Ovary (tissue), 7 donors: ENCODE measurements at regions not wholly inside any gene's neighbourhood (a gene's known extent, or its start where the extent isn't known, plus 50 kb on each side); places are given as distances from the start of the nearest gene placed in this dataset.

Source experiments
- DNase-seq, 5 donors: peaks; one replicate each; pipeline ENCODE4 v3.0.0-alpha.2; 2019 to 2020
- H3K27ac ChIP-seq, 2 donors: fragments of 200-600 bp; one replicate each; pipeline versions ENCODE4 v1.5.1 to v1.8.0; 2019 to 2022
- H3K27me3 ChIP-seq: fragments of 200-600 bp; one replicate; pipeline ENCODE4 v1.8.0; 2022
- H3K36me3 ChIP-seq: fragments of 200-600 bp; sonication (generic); one replicate; pipeline ENCODE4 v1.5.1; 2019
- H3K4me1 ChIP-seq: one replicate; pipeline ENCODE4 v1.8.1; 2013; ENCODE audit warnings: mild to moderate bottlenecking, moderate library complexity; ENCODE audit not compliant: insufficient read depth
- H3K4me3 ChIP-seq: fragments of 200-600 bp; sonication (generic); one replicate; pipeline ENCODE4 v1.5.1; 2017
- H3K9me3 ChIP-seq, 2 donors: fragments of 200-600 bp in 1 of 2; sonication (generic) in 1 of 2; one replicate each; pipeline versions ENCODE4 v1.5.1 to v1.8.1; 2013 to 2019; ENCODE audit warnings: mild to moderate bottlenecking in 1 of 2, moderate library complexity in 1 of 2
- EP300 ChIP-seq: sonication (generic); formaldehyde crosslinking; IDR thresholded peaks from one replicate; pipeline ENCODE4 v1.6.1; 2017; ENCODE audit warnings: antibody characterized with exemption
- POLR2A ChIP-seq: fragments of 450-650 bp; IDR thresholded peaks from one replicate; pipeline ENCODE4 v1.6.1; 2017; ENCODE audit warnings: antibody characterized with exemption, mild to moderate bottlenecking, moderate library complexity
- WGBS, 3 donors: extraction: QIAGEN DNeasy Blood & Tissue Kit in 1 of 3; methylation state at CpG; one replicate each; pipeline versions ENCODE4 v1.1.5 to v1.1.7; 2013 to 2017; 5-methylcytosine and 5-hydroxymethylcytosine counted together
- intact Hi-C, 4 donors: fragments of 100-400 bp; cut with DNase I; formaldehyde crosslinking; loops; one replicate each; pipeline versions ENCODE4 v1.11.0 to v1.15.1; 2022 to 2023
- TF ChIP-seq, protein P1 (sequence below), 3 donors: fragments of 450-650 bp in 2 of 3; fragments of 200-600 bp in 1 of 3; IDR thresholded peaks; one replicate each; pipeline versions ENCODE4 v1.5.1 to v1.8.0; 2016 to 2022; ENCODE audit warnings: antibody characterized with exemption in 3 of 3, mild to moderate bottlenecking in 1 of 3
- donor health status: DM: no; HTN: no; CAD: no; lungs with moderate emphysema.
- donor health status: DM: no; HTN: no; CAD: no.
- donor health status: Bipolar disorder and iron deficiency.
- donor health status: DM: no; HTN: no; CAD: no.
- donor health status: DM: yes; HTN: yes; CAD: no.

DNA sequence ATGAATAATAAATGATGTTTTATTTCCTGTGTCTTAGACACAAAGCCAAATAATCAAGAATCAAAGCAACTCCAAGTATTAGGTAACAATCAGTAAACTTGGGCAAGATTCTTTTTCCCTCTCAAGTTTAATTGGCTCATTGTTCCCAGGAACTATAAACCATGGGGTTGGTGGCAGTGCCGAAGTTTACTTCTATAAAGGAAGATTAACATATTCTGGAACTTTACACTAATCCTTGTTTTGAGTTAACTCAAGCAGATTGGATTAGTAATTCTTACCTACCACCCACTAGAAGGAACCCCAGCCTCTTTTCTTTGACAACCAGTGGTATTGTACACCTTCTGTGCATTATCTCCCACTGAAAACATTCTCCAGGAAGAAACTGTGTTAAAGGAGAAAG lies 197.1 kb downstream of the EXOC5 start:
- WGBS, 3 donors, result 67 to 86% (median 69%) methylated on average over 1 of the region's 1 CpG
- Histone ChIP-seq H3K4me1 (no peaks in the 10 kb centered on the region), H3K27me3 (no peaks in the 10 kb centered on the region), H3K27ac (no peak overlapping the region), H3K36me3 (no peaks in the 10 kb centered on the region), H3K9me3 (no peaks in the 10 kb centered on the region), H3K4me3 (no peak overlapping the region)
- TF ChIP-seq POLR2A, result no peak
- TF ChIP-seq EP300, result no peak
- TF ChIP-seq, protein P1, sequence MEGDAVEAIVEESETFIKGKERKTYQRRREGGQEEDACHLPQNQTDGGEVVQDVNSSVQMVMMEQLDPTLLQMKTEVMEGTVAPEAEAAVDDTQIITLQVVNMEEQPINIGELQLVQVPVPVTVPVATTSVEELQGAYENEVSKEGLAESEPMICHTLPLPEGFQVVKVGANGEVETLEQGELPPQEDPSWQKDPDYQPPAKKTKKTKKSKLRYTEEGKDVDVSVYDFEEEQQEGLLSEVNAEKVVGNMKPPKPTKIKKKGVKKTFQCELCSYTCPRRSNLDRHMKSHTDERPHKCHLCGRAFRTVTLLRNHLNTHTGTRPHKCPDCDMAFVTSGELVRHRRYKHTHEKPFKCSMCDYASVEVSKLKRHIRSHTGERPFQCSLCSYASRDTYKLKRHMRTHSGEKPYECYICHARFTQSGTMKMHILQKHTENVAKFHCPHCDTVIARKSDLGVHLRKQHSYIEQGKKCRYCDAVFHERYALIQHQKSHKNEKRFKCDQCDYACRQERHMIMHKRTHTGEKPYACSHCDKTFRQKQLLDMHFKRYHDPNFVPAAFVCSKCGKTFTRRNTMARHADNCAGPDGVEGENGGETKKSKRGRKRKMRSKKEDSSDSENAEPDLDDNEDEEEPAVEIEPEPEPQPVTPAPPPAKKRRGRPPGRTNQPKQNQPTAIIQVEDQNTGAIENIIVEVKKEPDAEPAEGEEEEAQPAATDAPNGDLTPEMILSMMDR (IDR thresholded peaks at IDR 0.05), result no peak
- intact Hi-C loops, result no loop called here
- DNase-seq, result no peak

DNA sequence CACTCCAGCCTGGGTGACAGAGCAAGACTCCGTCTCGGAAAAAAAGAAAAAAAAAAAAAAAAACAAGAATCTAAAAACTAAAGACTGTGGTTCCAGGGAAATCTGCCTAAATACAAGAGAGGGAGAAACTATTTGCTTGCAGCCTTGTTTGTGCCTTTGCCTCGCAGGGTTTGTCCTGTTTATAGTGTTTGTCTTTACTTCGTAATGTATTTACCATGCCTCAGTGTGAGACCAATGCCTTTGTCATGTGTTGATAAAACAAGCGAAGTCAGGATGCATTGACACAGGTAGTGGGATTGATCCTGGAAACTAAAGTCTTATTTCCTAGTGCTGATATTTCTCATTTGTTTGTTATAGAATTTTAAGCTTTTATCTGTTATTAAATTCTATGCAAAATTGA lies 199.0 kb downstream of the EXOC5 start:
- H3K27me3 ChIP-seq, result no peaks in the 10 kb centered on the region
- intact Hi-C loops, result no loop called here
- no peak overlapping the region for H3K27ac ChIP-seq
- H3K4me1 ChIP-seq, result no peaks in the 10 kb centered on the region
- H3K36me3 ChIP-seq, result no peaks in the 10 kb centered on the region
- no peaks in the 10 kb centered on the region for H3K9me3 ChIP-seq
- 83 to 88% (median 84%) methylated on average over 5 of the region's 5 CpGs for WGBS, 3 donors
- TF ChIP-seq POLR2A, result no peak
- TF ChIP-seq, protein P1 (IDR thresholded peaks at IDR 0.05), result no peak
- no peak for TF ChIP-seq EP300
- DNase-seq, result no peak
- no peak overlapping the region for H3K4me3 ChIP-seq

DNA sequence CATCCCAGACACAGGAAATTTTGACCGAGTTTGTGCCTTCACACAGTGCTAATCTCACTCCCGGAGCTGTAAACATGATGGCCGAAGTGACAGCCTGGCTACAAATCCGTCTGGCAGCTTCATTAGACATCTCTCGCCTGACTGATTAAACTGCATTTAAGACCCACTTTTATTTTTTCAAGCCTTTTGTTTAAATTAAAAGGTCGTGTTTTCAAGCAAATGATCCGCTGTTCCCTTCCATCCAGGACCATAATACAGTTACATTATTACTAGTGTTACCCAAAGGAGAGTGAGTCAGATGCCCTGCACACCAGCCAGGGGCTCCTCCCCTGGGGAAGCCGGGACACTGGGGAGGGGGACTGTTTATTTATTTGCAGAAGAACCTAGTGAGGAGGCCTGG lies 200.2 kb downstream of the EXOC5 start:
- H3K4me1 ChIP-seq, result no peaks in the 10 kb centered on the region

DNA sequence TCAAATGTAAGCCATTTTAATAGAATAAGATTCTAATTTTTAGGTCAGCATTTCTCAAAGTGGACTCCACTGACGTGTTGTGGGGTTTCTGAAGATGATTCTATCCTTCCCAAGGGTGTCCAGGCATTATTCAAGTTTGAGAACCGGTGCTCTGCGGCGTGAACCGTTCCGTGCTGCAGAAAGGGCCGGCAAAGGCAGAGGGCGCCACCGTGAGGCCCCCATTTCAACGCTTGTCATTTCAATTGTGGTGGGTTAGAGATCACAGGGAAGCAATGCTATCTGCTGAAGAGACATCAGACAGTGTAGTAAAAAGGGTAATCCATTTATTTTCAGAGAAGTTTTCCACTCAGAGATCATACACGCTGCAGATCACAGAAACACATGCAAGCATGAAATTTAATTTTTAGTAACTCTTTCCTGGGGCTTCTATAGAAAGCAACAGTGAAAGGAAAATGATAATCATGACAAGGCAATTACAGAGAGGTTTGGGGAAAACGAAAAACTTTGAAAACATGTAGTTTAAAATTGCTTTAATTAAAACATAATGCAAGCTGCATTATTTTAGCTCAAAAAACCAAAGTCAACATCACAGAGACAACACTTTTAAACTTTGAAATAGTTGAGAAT lies 201.7 kb downstream of the EXOC5 start:
- H3K4me3 ChIP-seq, result no peak overlapping the region
- H3K9me3 ChIP-seq, result no peaks in the 10 kb centered on the region
- no peaks in the 10 kb centered on the region for H3K27me3 ChIP-seq
- 9 to 14% (median 10%) methylated on average over 12 of the region's 12 CpGs for WGBS, 3 donors
- DNase-seq, result peak in 3 of 5 donors; percentile 18 to 55 (median 26)
- TF ChIP-seq, protein P1 (IDR thresholded peaks at IDR 0.05), result no peak
- no peak for TF ChIP-seq EP300
- TF ChIP-seq POLR2A, result no peak
- intact Hi-C loops, result no loop called here
- H3K36me3 ChIP-seq, result no peaks in the 10 kb centered on the region
- no peak overlapping the region for H3K27ac ChIP-seq
- no peaks in the 10 kb centered on the region for H3K4me1 ChIP-seq

More for the DNA sequence above, 200.2 kb downstream of the EXOC5 start:
- Histone ChIP-seq H3K27me3 (no peaks in the 10 kb centered on the region), H3K9me3 (no peaks in the 10 kb centered on the region), H3K36me3 (no peaks in the 10 kb centered on the region), H3K4me3 (no peak overlapping the region), H3K27ac (no peak overlapping the region)
- intact Hi-C loops, result no loop called here
- no peak for DNase-seq
- TF ChIP-seq EP300 (no peak), POLR2A (no peak)
- TF ChIP-seq, protein P1 (IDR thresholded peaks at IDR 0.05), result no peak
- 41 to 65% (median 61%) methylated on average over 8 of the region's 8 CpGs for WGBS, 3 donors
